Prostate gland (tissue), 2 donors: ENCODE measurements at regions not wholly inside any gene's neighbourhood (a gene's known extent, or its start where the extent isn't known, plus 50 kb on each side); places are given as distances from the start of the nearest gene placed in this dataset.

ENCODE experiments used
- CTCF ChIP-seq, 4 experiments: fragments of 200-600 bp in 2 of 4; fragments of 450-650 bp in 2 of 4; sonication (generic) in 2 of 4; IDR thresholded peaks; 1 replicate in 3 of 4; 2 replicates in 1 of 4; pipeline ENCODE4 v1.5.1; 2016 to 2019; ENCODE audit warnings: antibody characterized with exemption in 4 of 4, mild to moderate bottlenecking in 2 of 4, moderate library complexity in 2 of 4
- POLR2A ChIP-seq: fragments of 450-650 bp; IDR thresholded peaks from one replicate; pipeline ENCODE4 v1.6.1; 2016; ENCODE audit warnings: antibody characterized with exemption, mild to moderate bottlenecking
- POLR2AphosphoS5 ChIP-seq: sonication (generic); formaldehyde crosslinking; IDR thresholded peaks from one replicate; pipeline ENCODE4 v1.6.1; 2017; ENCODE audit warnings: antibody characterized with exemption

- TF ChIP-seq POLR2A (no peak), CTCF (IDR thresholded peaks at IDR 0.05) (no peak), POLR2AphosphoS5 (no peak)
These were observed 506.1 kb downstream of the BCL11A start for GRCh38 chr2:60047347-60047746.
